ENCODE measurements at regions not wholly inside any gene's neighbourhood (a gene's known extent, or its start where the extent isn't known, plus 50 kb on each side); places are given as distances from the start of the nearest gene placed in this dataset.
"Not testable (repeated sequence)": the region's sequence is repeated elsewhere in the genome, so short reads cannot be mapped to it uniquely, and the experiment has no call there.

DNA sequence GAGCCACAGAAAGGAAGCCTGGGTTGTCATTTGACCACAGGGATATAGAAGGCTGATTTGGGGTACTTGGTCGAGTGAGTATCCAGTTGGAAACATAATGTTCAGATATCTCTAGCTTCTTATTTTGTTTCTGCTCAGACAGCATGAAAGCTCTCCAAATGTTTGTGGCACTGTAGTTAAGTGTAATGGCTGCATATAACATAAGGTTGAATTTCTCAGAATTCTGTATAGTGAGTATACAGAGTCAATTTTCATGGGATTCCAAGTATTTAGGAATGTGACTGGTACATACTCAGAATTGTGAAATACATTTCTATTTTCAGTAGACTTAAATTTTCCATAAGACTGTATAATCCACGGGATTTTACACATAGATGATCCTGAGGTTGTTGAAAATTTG, 2102.1 kb upstream of the RAG2 start:
- no peak for DNase-seq

DNA sequence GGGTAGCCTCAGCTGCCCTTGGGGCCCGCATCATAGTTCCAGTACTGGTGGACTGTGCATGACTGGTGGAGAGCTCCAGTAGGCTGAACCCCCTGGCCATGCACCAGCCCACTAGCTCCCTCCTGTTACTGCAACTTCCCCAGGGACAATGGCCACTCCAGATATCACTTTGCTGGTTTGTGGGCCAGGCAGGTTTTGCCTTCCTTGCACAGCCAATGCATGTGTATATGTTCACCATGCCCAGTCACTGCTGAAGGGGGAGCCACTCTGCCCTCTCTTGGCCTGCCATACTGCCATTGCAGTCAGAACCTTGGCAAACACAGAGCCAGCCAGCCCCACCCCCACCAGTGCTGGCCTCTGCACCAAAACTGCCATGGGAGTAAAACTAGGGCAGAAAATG, 2095.3 kb upstream of the RAG2 start:
- DNase-seq: no peak

- DNase-seq: not testable (repeated sequence)
Observed at GRCh38 chr11:38690211-38690610, 2092.2 kb upstream of the RAG2 start.

DNA sequence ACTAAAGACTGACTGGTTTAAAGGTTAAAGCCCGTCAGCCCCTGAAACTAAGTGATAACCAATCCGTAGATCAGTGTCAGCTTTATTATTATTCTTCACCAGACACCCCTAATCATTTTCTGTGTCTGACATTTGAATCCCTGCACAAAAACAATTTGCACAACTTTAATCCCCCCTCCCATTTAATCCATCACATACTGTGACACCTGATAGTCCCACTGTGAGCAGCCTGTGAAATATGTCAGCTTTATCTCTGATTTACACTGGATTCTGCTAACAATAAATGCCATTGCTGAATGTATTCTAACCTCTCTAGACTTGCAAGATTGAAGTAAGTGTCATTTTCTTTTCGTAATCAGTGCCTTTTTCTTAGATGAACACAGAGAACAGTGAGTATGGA, 2089.0 kb upstream of the RAG2 start:
- DNase-seq: no peak

DNA sequence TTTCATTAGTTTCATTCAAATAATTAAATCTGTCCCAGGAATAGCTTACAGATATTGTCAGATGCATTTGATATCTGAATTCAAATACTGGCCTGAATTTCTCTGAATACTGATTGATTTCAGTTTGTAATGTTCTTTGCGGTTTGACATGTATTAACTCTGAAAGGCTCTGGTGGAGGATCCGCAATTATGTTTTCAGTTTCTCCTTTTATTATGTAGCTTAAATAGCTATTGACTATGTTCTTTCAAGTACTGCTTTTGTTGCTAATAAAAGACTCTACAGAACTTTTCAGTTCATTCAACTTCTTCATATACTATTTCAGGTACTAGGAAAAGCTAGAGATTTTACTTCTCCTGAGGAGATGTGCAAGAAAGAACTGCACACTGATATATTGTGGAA, 2085.4 kb upstream of the RAG2 start:
- no peak for DNase-seq

DNA sequence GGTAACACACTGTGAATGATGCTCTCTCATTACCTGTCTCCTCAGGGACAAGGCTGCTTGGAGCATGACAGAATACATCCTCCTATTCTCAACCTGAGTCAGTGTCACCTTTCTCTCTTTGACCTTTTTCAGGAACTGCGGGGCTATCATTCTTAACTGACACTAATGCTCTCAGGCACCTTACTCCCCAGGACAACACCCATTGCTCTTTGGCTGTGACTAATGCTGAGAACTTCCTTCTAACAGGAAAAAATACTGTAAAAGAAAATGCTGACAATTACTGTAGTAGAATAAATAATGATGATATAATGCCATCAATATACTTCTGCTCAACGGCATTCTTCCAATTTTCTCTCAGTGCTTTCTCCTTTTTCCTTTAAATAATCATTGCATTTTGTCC, 2082.7 kb upstream of the RAG2 start:
- no peak for DNase-seq

- DNase-seq: no peak
Observed at GRCh38 chr11:38680166-38680565, 2082.1 kb upstream of the RAG2 start.

- no peak for DNase-seq
Observed at GRCh38 chr11:38672445-38672844, 2074.4 kb upstream of the RAG2 start.

DNA sequence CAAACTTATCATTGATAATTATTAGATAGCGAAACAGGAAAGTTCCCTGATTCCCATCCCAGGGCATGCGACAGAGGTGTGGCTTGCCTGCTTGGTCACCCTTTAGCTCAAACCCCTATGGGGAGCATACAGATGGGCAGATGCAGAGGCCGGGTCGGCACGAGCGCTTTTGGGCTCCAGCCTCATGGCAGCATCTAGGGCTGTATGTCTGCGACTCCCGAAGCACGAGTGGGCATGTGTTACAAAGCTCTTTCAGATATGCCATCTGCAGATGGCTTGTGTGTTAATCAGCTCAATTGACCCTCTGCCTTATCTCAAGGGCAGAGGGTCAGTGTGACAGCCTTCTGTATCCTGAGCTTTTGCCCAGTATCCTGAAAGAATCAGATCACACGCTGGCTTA, 2069.3 kb upstream of the RAG2 start:
- no peak for DNase-seq

DNA sequence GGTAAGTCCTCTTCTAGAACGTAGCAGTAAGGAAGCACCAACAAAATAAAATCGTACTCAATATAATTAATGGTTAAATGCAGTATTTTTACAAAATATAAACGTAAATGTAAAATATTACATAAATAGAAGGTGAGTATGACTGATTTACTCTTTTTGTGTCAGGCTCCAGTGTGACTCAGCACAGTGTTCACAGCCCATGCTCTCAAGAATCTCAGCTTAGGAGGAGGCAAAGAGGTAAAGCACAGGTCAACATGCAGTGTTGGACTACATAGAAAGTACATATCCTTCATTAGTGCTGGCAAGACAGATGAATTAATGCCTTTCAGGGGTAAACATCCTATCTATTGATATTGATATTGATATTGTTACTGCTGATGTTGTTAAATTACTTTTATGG, 2050.6 kb upstream of the RAG2 start:
- no peak for DNase-seq

- no peak for DNase-seq
Observed at GRCh38 chr11:38646382-38646781, 2048.3 kb upstream of the RAG2 start.

GRCh38 chr11:38640854-38641253, 2042.8 kb upstream of the RAG2 start:
- no peak for DNase-seq

DNA sequence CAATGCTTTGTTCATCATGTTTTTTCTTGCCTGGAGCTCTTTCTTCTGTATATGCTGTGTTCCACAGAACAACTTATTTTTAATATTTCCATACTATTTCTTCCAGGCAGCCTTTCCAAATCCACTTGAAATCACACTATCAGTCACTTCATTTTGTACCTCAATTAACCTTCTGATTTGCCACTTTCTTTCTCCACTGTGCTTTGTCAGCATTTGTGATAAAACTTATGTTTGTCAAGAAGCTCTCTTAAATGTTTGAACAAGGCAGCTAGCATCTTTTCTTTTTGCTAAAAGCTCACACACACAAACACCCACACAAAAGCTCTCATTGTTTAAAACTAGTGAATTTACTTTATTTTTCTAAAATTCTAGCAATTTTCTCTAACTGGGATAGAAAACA, 2014.7 kb upstream of the RAG2 start:
- no peak for DNase-seq

DNA sequence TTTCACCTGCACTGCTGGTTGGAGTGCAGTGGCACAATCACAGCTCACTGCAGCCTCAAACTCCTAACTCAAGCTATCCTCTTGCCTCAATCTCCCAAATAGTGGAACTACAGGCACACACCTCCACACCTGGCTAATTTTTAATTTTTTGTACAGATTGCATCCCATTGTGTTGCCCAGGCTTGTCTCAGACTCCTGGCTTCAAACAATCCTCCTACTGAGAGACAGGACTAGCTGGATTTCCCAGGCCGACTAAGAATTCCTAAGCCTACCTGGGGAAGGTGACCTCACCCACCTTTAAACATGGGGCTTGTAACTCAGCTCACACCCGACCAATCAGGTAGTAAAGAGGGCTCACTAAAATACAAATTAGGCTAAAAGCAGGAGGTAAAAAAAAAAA, 2003.3 kb upstream of the RAG2 start:
- DNase-seq: not testable (repeated sequence)

GRCh38 chr11:38598418-38598817, 2000.4 kb upstream of the RAG2 start:
- DNase-seq: no peak

DNA sequence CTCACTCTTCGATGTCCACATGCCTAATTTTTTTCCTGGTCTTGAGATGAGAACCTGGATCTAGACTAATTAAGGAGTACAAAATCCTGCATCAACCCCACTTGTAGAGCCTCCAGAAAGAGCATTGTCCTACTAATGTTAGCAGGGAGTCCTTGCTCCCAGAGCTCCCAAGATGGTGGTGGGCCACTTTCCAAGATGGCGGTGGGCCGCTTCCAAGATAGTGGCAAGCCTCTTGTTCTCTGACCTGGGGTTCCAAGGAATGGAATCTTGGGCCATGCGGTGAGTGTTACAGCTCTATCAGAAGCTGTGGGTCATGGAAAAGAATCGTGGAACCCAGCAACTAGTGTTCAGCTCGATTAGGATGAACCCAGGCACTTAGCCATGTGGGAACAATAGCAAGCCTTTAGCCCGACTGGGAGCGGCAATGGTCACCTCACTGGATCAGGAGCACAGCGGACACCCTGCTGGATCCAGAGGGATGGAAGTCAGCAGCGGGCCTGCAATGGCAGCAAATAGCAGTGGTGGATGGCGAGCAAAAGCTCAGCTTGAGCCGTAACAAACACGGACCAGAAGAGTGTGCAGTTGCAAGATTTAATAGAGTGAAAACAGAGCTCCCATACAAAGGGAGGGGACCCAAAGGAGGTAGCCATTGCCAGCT, 1997.5 kb upstream of the RAG2 start:
- DNase-seq: not testable (repeated sequence)

GRCh38 chr11:38594895-38595294, 1996.9 kb upstream of the RAG2 start:
- DNase-seq: peak; percentile 38

- no peak for DNase-seq
Observed at GRCh38 chr11:38593649-38594048, 1995.6 kb upstream of the RAG2 start.

GRCh38 chr11:38582756-38583155, 1984.7 kb upstream of the RAG2 start:
- DNase-seq: no peak

DNA sequence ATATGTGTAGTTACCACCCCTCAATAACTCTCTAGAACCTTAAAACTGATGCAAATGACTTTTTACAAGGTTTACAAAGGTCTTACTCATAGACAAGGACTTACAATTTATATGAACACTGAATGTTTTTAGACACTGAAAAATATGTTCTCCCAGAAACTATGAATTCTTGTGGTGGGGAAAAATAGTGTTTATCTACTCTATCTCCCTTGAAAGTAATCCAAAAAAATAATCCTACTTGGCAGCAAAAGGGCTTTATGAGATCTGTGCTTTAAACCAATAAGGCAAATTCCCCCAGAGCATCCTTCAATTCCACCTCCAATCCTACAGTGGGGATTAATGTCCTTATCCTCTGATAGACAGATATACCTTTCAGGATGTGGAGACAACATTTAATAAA, 1984.1 kb upstream of the RAG2 start:
- DNase-seq: no peak

- no peak for DNase-seq
Observed at GRCh38 chr11:38577769-38578168, 1979.7 kb upstream of the RAG2 start.

DNA sequence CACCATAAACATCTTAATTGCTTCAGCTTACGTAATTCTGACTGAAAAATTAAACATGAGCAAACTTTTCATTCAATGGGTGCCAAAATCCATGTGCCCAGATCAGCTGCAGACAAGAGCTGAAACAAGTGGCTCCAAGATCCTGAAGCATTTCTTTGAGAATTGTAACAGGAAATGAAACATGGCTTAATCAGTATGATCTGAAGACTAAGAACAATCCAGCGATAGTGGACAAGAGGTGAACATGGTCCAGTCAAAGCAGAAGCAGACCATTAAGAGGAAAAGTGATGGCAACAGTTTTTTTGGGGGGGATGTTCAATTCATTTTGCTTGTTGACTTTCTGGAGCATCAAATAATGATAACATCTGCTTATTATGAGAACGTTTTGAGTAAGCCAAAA, 1964.5 kb upstream of the RAG2 start:
- no peak for DNase-seq

GRCh38 chr11:38553148-38553547, 1955.1 kb upstream of the RAG2 start:
- DNase-seq: no peak

- DNase-seq: no peak
Observed at GRCh38 chr11:38547462-38547861, 1949.4 kb upstream of the RAG2 start.

GRCh38 chr11:38543986-38544385, 1946.0 kb upstream of the RAG2 start:
- DNase-seq: no peak

DNA sequence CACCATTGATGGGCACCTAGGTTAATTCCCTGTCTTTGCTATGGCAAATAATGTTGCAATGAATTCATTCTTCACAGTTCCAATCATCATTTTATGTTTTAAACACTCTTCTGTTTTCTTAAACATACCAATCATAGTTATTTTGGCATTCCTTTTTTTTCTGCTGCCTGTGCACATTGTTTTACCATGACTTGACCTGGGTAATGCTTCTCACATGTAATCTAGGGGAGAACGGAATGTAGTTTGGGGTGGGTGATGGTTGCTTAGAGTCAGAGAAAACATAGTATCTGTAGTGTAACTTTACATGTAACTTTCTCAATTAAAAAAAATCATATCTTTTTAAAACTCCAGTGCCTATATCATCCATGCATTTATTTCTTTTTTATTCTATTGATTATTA, 1945.3 kb upstream of the RAG2 start:
- no peak for DNase-seq

Data from hematopoietic multipotent progenitor cell treated with erythropoietin and hydrocortisone succinate and interleukin-3 and kit ligand, for 8 days (in vitro differentiated cells).